ENCODE measurements at regions not wholly inside any gene's neighbourhood (a gene's known extent, or its start where the extent isn't known, plus 50 kb on each side); places are given as distances from the start of the nearest gene placed in this dataset.

GRCh38 chr11:134647066-134647743 is 235.2 kb upstream of the B3GAT1 start:
- in situ Hi-C loops (cut with MboI) (no loop called here), intact Hi-C loops (cut with micrococcal nuclease) (no loop called here)
- peaks cover 0 to 30% of the 10 kb centered on the region in 2 experiments; a peak in 4 of 5 replicates for H3K27me3 ChIP-seq (ENCODE audit: control insufficient read depth in 2 of 2, insufficient read depth in 2 of 2, low read length in 2 of 2)
- H3K9me3 ChIP-seq (replicated peaks; ENCODE audit: control insufficient read depth, insufficient read depth, low read depth, low read length), result no peaks in the 10 kb centered on the region
- no peak overlapping the region for H3K4me2 ChIP-seq (ENCODE audit: insufficient read depth, low read length)
- no peak for TF ChIP-seq ZNF699 (CRISPR knock-in tag; IDR thresholded peaks at IDR 0.05; ENCODE audit: insufficient replicate concordance)
- TF ChIP-seq, protein P1, sequence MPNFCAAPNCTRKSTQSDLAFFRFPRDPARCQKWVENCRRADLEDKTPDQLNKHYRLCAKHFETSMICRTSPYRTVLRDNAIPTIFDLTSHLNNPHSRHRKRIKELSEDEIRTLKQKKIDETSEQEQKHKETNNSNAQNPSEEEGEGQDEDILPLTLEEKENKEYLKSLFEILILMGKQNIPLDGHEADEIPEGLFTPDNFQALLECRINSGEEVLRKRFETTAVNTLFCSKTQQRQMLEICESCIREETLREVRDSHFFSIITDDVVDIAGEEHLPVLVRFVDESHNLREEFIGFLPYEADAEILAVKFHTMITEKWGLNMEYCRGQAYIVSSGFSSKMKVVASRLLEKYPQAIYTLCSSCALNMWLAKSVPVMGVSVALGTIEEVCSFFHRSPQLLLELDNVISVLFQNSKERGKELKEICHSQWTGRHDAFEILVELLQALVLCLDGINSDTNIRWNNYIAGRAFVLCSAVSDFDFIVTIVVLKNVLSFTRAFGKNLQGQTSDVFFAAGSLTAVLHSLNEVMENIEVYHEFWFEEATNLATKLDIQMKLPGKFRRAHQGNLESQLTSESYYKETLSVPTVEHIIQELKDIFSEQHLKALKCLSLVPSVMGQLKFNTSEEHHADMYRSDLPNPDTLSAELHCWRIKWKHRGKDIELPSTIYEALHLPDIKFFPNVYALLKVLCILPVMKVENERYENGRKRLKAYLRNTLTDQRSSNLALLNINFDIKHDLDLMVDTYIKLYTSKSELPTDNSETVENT (CRISPR knock-in tag; IDR thresholded peaks at IDR 0.05), result no peak
- no peak for TF ChIP-seq SMARCE1 (IDR thresholded peaks at IDR 0.05)
- no peak for TF ChIP-seq EZH2 (IDR thresholded peaks at IDR 0.05; ENCODE audit: borderline replicate concordance, low read depth, low read length)
- no peak for TF ChIP-seq ZNF124 (CRISPR knock-in tag; IDR thresholded peaks at IDR 0.05)
- TF ChIP-seq MLLT1 (IDR thresholded peaks at IDR 0.05), result no peak
- no peak for TF ChIP-seq GATA2 (CRISPR knock-in tag; IDR thresholded peaks at IDR 0.05)
- TF ChIP-seq L3MBTL2 (IDR thresholded peaks at IDR 0.05), result no peak
- TF ChIP-seq ZNF830 (CRISPR knock-in tag; IDR thresholded peaks at IDR 0.05), result no peak
- no peak for TF ChIP-seq CBFA2T3 (IDR thresholded peaks at IDR 0.05)
- no peak for TF ChIP-seq AFF4 (CRISPR knock-in tag; IDR thresholded peaks at IDR 0.05)
- TF ChIP-seq, protein P2, sequence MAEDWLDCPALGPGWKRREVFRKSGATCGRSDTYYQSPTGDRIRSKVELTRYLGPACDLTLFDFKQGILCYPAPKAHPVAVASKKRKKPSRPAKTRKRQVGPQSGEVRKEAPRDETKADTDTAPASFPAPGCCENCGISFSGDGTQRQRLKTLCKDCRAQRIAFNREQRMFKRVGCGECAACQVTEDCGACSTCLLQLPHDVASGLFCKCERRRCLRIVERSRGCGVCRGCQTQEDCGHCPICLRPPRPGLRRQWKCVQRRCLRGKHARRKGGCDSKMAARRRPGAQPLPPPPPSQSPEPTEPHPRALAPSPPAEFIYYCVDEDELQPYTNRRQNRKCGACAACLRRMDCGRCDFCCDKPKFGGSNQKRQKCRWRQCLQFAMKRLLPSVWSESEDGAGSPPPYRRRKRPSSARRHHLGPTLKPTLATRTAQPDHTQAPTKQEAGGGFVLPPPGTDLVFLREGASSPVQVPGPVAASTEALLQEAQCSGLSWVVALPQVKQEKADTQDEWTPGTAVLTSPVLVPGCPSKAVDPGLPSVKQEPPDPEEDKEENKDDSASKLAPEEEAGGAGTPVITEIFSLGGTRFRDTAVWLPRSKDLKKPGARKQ (CRISPR knock-in tag; IDR thresholded peaks at IDR 0.05), result no peak
- H3K9ac ChIP-seq (ENCODE audit: insufficient read depth in 1 of 2, low read depth in 2 of 2, low read length in 2 of 2), result no peak overlapping the region
- no peaks in the 10 kb centered on the region for H3K9me1 ChIP-seq (ENCODE audit: control insufficient read depth, insufficient read depth, low read length)
- FAIRE-seq (no peak), DNase-seq (ENCODE audit: extremely low read depth in 1 of 4, low spot score in 3 of 4) (no peak), ATAC-seq (no peak)
- WGBS (ENCODE audit: insufficient coverage, low coverage, missing lambda C conversion rate), result 0% methylated on average over 5 of the region's 5 CpGs
- H3K4me3 ChIP-seq, result no peak overlapping the region
- no peaks in the 10 kb centered on the region for H3K4me1 ChIP-seq (replicated peaks in 1 of 2; ENCODE audit: control insufficient read depth in 2 of 2, insufficient read depth in 2 of 2, low read length in 2 of 2)
- no TSS peak for BruUV-seq (replicated peaks)
- H4K20me1 ChIP-seq (replicated peaks; ENCODE audit: control insufficient read depth, insufficient read depth, low read length), result 0 out of 2 replicates have a peak, but pooled peaks cover 5% of the 10 kb centered on the region
- H3K79me2 ChIP-seq (ENCODE audit: control insufficient read depth, insufficient read depth, low read length), result no peaks in the 10 kb centered on the region
- ChIA-PET POLR2A (no interaction called here), CTCF (ENCODE audit: low intra/inter-chr PET ratio) (no interaction called here)
- H3K27ac ChIP-seq (ENCODE audit: extremely low read depth, low read depth, low read length), result no peak overlapping the region
- no peaks in the 10 kb centered on the region for H3K36me3 ChIP-seq (ENCODE audit: control insufficient read depth, insufficient read depth, low read length)
- no peak overlapping the region for H2AFZ ChIP-seq (ENCODE audit: low read depth, low read length)
